ENCODE measurements at regions not wholly inside any gene's neighbourhood (a gene's known extent, or its start where the extent isn't known, plus 50 kb on each side); places are given as distances from the start of the nearest gene placed in this dataset.

GRCh38 chr20:56953048-56953586 is 313.3 kb downstream of the BMP7 start:
- no peak for TF ChIP-seq POLR2A (IDR thresholded peaks at IDR 0.05; ENCODE audit: low read depth, low read length)
- no peak for TF ChIP-seq SP1 (IDR thresholded peaks at IDR 0.05; ENCODE audit: low read depth, low read length)
- TF ChIP-seq, protein P1, sequence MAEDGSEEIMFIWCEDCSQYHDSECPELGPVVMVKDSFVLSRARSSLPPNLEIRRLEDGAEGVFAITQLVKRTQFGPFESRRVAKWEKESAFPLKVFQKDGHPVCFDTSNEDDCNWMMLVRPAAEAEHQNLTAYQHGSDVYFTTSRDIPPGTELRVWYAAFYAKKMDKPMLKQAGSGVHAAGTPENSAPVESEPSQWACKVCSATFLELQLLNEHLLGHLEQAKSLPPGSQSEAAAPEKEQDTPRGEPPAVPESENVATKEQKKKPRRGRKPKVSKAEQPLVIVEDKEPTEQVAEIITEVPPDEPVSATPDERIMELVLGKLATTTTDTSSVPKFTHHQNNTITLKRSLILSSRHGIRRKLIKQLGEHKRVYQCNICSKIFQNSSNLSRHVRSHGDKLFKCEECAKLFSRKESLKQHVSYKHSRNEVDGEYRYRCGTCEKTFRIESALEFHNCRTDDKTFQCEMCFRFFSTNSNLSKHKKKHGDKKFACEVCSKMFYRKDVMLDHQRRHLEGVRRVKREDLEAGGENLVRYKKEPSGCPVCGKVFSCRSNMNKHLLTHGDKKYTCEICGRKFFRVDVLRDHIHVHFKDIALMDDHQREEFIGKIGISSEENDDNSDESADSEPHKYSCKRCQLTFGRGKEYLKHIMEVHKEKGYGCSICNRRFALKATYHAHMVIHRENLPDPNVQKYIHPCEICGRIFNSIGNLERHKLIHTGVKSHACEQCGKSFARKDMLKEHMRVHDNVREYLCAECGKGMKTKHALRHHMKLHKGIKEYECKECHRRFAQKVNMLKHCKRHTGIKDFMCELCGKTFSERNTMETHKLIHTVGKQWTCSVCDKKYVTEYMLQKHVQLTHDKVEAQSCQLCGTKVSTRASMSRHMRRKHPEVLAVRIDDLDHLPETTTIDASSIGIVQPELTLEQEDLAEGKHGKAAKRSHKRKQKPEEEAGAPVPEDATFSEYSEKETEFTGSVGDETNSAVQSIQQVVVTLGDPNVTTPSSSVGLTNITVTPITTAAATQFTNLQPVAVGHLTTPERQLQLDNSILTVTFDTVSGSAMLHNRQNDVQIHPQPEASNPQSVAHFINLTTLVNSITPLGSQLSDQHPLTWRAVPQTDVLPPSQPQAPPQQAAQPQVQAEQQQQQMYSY (CRISPR knock-in tag; IDR thresholded peaks at IDR 0.05) = no peak
- TF ChIP-seq, protein P2, sequence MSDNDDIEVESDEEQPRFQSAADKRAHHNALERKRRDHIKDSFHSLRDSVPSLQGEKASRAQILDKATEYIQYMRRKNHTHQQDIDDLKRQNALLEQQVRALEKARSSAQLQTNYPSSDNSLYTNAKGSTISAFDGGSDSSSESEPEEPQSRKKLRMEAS (IDR thresholded peaks at IDR 0.05; ENCODE audit: low read depth, low read length) = no peak
- TF ChIP-seq HDAC6 (IDR thresholded peaks at IDR 0.05; ENCODE audit: unreplicated experiment) = no peak
- TF ChIP-seq ZNF592 (IDR thresholded peaks at IDR 0.05) = no peak
- TF ChIP-seq, protein P3, sequence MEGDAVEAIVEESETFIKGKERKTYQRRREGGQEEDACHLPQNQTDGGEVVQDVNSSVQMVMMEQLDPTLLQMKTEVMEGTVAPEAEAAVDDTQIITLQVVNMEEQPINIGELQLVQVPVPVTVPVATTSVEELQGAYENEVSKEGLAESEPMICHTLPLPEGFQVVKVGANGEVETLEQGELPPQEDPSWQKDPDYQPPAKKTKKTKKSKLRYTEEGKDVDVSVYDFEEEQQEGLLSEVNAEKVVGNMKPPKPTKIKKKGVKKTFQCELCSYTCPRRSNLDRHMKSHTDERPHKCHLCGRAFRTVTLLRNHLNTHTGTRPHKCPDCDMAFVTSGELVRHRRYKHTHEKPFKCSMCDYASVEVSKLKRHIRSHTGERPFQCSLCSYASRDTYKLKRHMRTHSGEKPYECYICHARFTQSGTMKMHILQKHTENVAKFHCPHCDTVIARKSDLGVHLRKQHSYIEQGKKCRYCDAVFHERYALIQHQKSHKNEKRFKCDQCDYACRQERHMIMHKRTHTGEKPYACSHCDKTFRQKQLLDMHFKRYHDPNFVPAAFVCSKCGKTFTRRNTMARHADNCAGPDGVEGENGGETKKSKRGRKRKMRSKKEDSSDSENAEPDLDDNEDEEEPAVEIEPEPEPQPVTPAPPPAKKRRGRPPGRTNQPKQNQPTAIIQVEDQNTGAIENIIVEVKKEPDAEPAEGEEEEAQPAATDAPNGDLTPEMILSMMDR (IDR thresholded peaks at IDR 0.05 in 2 of 3, conservative IDR thresholded peaks at IDR 0.05 in 1 of 3; ENCODE audit: control insufficient read depth in 2 of 3, extremely low read depth in 1 of 3, insufficient read depth in 1 of 3, low read depth in 3 of 3, low read length in 3 of 3) = no peak
- TF ChIP-seq PAX8 (IDR thresholded peaks at IDR 0.05) = no peak
- no peak for TF ChIP-seq ZNF622 (IDR thresholded peaks at IDR 0.05)
- TF ChIP-seq EP300 (IDR thresholded peaks at IDR 0.05; ENCODE audit: borderline replicate concordance in 1 of 2, control insufficient read depth in 1 of 2, low read depth in 2 of 2, low read length in 2 of 2) = no peak
- no peak for TF ChIP-seq YY1 (IDR thresholded peaks at IDR 0.05; ENCODE audit: low read depth, low read length)
- no peak for TF ChIP-seq POLR2AphosphoS5 (IDR thresholded peaks at IDR 0.05; ENCODE audit: low read length)
